ENCODE measurements at regions not wholly inside any gene's neighbourhood (a gene's known extent, or its start where the extent isn't known, plus 50 kb on each side); places are given as distances from the start of the nearest gene placed in this dataset.

DNA sequence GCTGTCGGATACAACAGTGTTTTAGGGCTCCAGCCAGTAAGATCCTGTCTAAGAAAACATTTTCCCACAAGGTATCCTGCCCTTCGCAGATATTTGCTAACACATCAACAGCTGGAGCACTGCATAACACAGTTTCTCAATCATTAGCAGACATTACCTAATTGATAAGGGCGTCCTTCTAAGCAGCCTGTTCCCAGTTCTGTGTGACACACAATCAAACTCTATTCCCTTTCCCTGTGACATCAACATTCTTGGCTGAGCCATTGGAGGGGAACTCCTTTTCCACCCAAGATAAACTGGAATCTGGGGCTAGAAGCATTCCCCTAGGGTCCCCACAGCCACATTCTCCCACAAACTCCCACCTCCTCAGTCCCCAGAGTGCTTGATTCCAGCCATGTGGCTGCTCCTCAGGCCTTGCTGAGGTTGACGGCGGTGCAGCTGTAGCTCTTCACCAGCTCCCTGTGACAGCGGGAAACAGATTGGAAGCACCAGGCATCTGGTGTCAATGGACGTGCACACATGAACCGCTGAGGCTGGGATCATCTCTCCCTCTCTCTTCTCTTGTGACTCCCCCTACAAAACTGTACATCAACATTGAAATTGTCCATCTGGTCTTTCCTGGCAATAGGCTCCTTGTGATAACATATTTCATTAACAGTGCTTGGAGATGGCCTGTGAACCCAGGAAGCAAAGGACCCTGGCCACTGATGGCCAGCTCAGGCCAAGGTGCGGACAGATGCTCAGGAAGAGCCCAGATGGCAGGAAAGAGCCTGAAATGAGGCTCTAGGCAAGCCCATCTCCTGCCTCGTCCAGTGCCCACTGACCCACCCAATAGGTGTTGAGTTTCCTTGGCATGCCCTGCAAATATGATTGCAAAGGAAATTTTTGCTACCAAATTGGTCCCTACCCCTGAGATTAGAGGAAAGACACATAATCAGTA lies 131.1 kb upstream of the TBX20 start:
- no peak for DNase-seq

DNA sequence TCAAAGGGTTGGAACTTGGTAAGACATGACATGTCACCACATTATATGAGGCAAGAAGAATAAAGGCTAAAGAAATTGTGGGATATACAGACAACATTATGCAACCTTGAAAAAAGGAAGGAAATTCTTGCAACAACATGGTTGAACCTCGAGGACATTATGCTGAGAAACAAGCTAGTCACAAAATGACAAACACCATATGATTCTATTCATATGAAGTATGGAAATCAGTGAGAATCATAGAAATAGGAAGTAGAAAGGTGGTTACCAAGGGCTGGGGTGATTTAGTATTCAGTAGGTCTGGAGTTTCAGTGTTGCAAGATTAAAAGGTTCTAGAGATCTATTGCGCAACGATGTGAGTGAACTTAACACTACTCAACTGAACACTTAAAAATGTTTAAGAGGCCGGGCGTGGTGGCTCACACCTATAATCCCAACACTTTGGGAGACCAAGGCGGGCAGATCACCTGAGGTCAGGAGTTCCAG lies 126.9 kb upstream of the TBX20 start:
- peak; percentile 72 for DNase-seq

DNA sequence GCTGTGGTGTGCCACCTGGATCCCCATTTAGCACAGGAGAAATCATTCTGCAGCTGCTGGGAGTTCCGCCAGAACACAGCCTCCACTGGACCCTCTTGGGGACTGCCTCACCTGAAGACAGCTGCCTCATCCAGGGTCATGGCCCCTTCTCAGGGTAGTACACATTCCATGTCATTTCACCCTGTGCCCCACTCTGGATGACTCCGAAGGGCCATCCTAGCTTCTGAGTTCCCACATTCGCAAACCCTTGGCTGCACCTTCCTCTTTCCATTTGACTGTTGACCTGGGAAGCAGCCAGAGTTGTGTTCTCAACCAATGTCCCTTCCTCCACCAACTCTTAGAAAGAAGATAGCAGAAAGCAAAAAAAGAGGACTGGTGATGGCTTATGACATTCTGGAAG lies 125.6 kb upstream of the TBX20 start:
- no peak for DNase-seq

DNA sequence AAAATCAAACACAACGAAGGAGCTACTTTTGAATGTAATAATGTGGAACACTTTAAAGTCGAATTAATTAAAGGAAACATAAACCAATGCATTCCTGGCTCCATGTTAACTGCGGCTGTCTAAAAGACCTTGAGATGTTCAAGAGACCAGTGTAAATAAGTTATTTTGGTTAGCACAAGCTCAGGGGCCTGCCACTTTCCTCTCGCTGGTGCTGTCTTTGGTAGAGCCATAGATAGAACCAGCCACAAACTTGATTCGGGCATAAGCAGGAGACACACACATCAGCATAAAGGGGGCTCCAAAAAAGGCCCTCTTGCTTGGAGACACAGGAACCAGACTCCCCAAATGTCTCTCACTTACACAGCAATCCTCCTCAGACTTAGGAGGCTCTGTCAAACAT lies 121.6 kb upstream of the TBX20 start:
- DNase-seq, result no peak

DNA sequence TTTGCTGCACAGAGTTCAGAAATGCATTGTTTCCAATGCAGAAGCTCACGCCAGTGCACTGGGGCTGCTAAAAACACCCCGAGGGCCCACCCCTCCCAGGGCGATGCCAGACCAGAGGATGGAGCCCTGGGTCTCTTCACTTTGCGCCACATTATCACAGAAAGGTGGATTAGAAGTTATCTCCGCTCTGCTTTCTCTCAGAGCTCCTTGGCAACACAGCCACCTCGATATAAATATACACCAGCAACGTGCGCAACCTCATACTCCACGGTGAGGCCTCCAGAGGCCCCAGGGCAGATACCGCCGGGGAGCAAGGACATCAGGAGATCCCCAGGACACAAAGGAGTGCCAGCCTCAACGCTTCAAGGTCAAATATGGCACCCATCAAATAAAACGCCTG lies 121.0 kb upstream of the TBX20 start:
- no peak for DNase-seq

DNA sequence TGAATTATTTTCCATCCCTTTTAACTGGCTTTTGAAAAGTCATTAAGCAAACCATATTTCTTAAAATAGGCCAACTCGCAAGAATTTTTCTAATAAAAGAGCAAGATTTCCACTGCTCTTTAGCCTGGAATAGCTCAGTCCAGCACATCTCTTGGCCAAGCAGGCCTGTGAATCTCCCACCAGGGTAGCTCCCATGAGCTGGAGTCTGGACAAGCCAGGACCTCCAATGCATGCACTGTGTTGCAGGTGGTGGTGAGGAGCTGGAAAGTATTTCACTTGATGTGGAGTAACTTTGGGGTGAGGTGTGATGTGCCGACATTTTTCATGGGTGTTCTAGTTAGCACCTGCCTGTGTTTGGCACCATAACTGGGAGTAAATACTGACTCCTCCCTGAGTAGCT lies 117.3 kb upstream of the TBX20 start:
- DNase-seq, result no peak

DNA sequence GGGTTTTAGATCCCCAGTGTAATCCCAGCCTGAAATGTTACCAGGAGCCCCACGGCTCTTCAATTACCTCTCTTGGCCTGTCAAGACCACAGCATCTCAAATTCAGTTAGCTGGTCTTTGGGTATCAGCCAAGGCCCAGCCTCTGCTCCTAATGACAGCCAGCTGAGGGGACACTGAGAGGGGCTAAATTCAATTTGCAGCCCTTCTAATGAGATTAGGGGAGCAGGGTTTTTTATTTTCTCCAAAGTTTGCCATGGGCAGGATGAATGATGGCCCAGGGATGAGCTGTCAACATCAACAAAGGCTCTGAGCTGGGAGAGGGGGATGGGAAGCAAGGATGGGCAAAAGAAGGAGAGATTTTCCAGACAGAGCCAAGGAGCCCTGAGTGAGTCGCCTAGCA lies 116.8 kb upstream of the TBX20 start:
- DNase-seq, result no peak

DNA sequence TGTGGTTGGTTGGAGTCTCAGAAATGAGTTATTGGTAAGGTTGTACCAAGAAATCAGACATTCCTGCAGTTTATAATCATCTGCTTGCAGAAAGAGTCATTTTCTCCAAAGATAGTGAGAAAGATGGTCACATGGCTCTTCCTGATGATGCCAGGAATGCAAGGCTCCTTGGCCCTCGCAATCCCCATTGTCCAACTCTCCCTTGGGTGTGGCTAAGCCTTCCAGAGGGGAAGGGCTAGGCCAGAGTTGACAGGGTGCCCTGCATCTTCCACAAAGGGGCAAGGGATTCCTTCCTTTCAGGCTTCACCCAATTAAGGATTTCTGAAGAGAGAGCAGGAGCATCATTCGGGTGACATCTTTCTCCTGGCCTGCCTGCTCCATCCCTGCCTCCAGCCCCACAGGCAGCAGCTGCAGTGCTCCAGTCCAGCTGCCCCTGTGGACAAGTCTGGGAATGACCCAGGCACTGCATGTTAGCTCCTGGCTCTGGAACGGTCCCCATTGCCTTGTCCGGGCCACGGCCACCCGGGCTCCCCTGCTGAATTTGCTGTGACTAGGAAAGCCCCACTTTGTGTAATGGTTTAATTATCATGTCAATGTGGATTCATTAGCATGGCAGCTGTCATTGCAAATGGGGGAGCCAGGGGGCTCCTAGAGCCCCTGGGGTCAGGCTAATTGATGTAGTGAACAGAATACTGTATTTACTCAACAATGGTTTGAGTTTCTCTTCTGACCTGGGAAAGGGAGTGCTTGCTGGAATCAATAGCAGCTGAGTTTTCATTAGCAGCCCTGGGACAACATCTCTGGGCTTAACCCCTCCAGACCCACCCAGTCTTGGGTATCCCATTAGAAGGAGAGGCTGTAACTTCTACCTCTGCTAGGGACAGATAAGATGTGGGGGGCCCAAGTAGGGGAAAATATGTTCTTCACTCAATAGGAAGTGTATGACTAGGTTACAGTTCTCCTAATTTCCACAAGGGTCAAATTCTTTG lies 112.6 kb upstream of the TBX20 start:
- DNase-seq, result no peak

DNA sequence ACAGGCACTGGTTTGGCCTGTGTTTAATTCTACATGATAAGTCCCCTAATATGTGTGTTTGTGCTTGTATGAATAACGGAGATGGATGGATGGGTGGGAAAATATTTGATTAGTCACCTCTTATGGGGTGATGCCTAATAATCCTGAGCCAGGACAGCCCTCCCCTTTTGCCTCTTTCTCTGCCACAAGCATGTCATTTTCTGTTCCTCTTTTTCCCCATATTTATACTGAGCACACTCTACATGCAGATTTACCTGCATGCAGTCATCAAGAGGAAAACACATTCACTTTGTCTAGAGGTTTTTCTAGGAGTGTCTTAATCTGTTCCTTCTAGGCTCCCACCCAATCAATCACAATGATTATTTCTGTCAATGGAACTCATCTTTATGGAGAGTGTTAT lies 111.6 kb upstream of the TBX20 start:
- no peak for DNase-seq

DNA sequence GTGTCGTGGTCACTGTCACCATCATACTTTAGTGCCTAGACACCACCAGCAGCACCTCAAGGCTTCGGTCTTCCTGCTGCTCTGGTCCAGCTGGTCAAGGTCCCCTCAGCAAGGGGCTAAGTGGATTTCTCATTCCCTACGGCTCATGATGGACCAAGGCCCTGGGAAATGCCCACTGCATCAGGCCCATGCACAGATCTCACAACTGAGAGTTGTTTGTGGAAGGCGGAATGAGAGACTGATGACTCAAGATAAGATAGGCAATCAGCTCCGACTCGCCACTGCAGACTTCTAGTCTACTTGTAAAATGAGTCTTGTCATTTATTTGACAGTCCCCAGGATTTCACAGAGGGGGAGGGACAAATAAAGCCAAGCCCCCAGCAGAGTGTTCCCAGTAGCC lies 108.4 kb upstream of the TBX20 start:
- DNase-seq, result no peak

DNA sequence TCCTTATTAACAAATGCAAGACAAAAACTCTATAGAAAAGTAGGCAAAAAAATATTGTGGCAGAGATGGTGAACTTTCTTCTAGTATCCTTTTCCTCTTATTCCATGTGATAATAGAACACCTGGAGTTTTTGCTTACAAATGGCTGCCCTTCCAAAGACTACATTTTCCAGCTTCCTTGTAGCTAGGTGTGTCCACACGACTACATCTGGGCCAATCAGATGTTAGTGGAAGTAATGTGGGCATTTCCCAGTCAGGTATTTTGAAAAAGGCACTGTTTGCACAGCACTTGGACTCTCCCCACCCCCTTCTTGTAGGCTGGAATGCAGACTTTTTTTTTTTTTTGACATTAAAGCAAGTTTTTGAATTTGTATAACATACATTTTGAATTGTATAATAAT lies 105.5 kb upstream of the TBX20 start:
- no peak for DNase-seq

DNA sequence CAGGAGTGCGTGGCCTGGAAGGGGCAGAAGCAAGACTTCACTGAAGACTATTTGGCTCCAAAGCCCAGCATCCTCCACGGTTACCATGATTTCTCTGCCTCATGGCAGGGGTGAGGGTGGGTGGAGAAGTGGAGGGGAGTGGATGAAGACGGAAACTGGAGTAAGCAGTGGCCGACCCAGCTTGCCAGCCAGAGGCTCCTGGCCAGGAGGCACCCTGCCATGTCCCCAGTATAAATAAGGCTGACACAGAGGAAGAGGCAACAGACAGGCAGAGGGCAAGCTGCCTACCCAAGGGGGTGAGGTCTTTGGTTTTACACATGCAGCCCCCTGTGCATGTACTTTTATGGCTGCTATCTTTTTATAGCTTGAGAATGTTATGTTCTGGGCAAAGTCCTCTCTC lies 102.6 kb upstream of the TBX20 start:
- DNase-seq, result no peak

DNA sequence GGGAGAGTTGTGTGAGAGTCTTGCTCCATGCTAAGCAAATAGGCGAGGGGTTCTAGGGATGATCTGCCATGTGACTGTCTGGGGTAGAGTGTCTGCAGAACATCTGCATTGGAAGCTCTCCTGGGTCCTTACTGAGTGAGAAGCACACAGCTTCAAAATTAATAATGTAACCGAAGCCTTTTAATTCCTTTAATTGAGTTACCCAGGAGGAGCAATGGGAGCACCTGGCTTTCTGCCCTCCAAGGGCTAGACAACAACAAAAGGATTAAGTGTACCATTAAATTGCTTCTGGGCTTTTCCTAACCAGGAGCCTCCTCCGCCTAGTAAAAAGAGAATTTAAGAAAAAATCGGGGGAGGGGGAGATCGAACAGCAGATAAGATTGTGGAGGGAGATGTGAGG lies 102.0 kb upstream of the TBX20 start:
- no peak for DNase-seq

DNA sequence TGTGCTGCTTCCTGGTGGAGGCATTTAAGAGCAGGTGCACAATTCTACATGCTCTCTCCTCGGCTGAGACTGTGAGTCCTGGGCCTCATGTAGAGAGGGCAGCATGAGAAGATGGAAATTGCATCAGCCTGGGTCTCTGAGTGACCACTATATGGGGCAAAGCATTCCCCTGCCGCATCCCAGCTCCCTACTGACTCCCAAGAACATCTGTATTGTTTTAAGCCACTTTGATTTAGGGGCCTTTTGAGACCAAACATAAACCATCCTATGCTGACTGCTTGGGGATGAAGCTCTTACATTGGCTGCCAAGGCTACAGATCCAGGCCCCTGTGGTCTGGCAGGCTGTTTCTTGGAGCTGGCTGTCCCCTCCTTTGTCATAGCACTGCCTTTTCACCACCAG lies 101.3 kb upstream of the TBX20 start:
- DNase-seq, result no peak

DNA sequence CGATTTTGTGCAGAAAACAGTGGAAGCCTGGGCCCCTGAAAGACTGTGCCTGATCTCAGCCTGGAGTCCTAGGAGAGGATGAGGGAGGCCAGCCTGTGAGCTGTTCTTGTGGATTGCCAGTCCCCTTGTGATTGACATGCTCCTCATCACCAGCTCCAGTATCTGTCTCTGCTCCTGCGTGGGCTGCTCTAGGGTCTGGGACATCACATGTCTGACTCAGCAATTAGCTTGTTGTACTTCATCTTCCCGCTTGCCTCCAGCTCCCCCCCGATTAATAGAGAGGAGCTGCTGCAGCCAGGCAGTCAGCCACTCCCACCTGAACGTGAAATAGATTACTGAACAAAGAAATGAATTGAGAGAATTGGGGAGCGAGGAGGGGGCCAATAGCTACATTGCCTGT lies 99.6 kb upstream of the TBX20 start:
- DNase-seq, result no peak

DNA sequence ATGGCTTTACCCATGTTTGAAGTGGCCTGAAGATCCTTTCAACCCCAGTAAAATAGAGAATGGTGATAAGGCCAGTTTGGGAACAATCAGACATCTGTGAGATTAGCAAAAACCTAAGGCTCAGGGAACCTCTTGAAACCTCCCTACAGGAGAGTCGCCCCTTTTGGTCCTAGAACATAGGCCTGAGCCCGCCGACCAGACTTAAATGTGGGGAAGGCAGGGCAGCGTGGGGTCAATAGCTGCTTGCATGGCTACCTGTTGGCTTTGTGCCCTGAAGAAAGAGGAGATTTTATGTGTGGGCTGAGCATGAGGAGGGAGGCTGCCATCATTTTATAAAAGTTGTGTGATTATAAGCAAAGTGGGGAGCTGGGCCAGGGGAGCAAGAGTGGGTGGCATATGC lies 97.6 kb upstream of the TBX20 start:
- DNase-seq, result no peak

DNA sequence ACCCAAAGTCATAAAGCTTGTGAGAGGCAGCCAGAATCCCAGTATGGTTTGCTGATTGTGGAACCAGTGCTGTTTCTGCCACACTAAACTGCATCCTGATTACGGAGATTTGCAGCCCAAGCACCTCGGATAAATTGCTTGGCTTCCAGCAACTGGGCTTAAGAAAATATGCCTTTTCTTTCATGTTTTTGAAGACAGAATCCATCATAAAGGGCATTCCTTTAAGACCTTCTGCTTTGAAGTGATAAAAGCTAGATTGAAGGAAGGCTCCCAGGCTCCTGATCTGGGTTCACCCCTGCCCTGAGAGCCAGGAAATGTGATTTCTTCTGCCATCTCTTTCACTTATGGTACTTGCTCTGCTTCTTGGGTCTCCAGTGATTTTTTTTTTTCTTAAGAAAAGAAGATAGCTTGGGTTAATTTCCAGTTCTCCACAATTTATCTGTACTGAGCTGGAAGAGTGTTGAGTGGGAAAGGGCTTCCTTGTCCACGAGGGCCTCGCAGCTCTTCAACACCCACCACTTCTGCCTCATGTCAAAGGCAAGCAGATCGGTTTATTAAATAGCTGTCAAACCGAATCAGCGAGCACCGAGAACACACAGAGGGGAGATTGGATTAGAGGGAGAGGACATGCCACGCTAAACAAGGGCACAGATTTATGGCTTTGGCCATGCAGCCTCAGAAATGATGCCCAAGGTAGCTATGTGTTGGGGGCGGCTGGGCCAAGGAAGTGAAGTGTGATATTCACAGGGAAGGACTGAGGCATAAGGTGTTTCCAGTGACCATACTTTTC lies 94.9 kb upstream of the TBX20 start:
- DNase-seq, result no peak

DNA sequence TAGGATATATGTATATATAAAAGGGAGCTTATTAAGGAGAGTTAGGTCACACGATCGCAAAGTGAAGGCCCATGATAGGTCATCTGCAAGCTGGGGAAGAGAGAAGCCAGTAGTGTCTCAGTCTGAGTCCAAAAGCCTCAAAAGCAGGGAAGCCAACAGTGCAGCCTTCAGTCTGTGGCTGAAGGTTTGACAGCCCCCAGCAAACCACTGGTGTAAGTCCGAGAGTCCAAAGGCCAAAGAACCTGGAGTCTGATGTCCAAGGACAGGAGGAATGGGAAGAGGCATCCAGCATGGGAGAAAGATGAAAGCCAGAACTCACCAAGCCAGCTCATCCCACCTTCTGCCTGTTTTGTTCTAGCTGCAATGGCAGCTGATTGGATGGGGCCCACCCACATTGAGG lies 88.9 kb upstream of the TBX20 start:
- DNase-seq, result no peak

DNA sequence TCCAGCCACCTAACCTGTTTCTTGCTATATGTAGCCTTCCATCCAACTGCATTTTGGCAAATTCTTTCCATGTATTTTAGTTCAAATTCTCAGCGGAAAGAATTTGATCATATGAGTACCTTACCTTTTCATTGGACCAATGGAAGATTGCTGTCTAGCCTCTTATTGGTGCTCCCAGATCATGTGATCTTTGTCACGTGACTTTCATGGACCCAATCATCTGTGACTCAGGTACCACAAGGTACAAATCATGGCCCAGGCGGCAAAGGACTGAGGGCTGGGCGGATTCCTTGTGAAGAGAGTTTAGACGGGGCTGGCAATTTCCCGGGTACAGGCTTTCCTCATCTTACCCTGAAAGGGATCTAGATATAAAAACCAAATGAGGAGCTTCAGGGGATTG lies 85.9 kb upstream of the TBX20 start:
- DNase-seq, result no peak

DNA sequence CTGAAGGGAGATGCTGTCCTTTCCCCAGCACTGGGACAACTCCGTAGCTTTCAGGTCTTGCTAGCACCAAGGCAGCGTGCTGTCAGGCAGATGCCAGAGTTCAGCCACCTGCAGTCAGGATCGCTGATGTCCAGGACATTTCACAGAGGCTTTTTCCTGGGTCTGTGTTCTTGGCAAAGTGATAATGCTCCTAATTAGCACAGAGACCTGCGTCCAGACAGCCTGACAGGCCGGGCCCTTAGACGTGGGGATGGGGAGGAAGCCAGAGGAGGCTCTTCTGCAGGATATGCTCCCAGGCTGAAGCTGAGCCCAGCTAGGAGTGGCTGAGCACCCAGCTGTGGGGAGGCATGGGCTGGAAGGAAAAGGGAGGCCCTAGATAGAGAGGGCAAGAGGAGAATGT lies 82.5 kb upstream of the TBX20 start:
- DNase-seq, result no peak

DNA sequence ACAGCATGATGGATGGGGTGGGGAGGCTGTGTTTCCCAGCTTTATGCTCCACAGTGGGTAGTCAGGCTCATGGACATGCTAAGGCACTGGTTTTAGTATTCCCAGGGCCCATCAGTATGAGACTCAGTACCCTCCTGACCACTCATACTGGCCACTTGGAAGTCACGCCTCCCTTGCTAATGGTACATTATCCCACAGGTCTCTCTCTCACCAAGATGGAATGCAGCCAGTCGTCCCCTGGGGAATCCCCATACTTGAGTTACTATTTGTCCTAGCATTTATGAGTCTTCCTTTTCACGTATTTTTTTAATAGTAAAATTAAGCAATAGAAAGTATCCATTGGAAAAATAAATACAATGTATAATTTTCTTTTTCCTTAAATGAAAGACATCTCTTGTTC lies 80.6 kb upstream of the TBX20 start:
- DNase-seq, result no peak

DNA sequence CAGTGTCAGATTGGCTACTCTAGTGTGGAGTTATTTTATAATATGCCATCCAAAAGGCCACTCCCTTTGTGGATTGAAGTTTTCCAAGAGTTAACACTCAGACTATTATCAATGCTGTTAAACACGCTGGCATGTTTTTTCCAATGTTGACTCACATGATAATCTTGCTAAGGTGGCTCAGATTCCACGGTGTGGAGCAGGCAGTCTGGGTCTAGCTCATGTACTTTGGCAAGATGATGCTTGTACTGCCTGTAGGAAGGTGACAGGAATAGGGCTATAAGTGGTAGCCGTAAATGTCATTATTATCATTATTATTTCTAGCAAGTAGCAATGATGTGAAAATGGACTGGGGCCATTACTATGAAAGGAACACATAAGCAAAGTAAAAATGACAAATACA lies 79.4 kb upstream of the TBX20 start:
- DNase-seq, result no peak

Measured in hematopoietic multipotent progenitor cell treated with erythropoietin and hydrocortisone succinate and interleukin-3 and kit ligand, for 4 days (in vitro differentiated cells).